ENCODE measurements at regions not wholly inside any gene's neighbourhood (a gene's known extent, or its start where the extent isn't known, plus 50 kb on each side); places are given as distances from the start of the nearest gene placed in this dataset.
"Not testable (repeated sequence)": the region's sequence is repeated elsewhere in the genome, so short reads cannot be mapped to it uniquely, and the experiment has no call there.

GRCh38 chr2:150097901-150098531, 389.5 kb downstream of the RND3 start:
- intact Hi-C loops (cut with DNase I) = no loop called here
- DNase-seq (ENCODE audit: low spot score) = no peak

- intact Hi-C loops (cut with DNase I) = no loop called here
- no peak for DNase-seq (ENCODE audit: low spot score)
Measured at GRCh38 chr2:150097402-150097801, 390.1 kb downstream of the RND3 start.

- DNase-seq (ENCODE audit: low spot score) = no peak
- intact Hi-C loops (cut with DNase I) = no loop called here
Measured at GRCh38 chr2:150095361-150096095, 391.9 kb downstream of the RND3 start.

- intact Hi-C loops (cut with DNase I) = no loop called here
Measured at GRCh38 chr2:150091846-150092245, 395.6 kb downstream of the RND3 start.

GRCh38 chr2:150090031-150090430, 397.4 kb downstream of the RND3 start:
- intact Hi-C loops (cut with DNase I) = no loop called here

More at GRCh38 chr2:150091846-150092245, 395.6 kb downstream of the RND3 start:
- no peak for DNase-seq (ENCODE audit: low spot score)

GRCh38 chr2:150088538-150088937, 398.9 kb downstream of the RND3 start:
- no peak for DNase-seq (ENCODE audit: low spot score)
- intact Hi-C loops (cut with DNase I) = no loop called here

More at GRCh38 chr2:150090031-150090430, 397.4 kb downstream of the RND3 start:
- DNase-seq (ENCODE audit: low spot score) = no peak

- no peak for DNase-seq (ENCODE audit: low spot score)
- intact Hi-C loops (cut with DNase I) = no loop called here
Measured at GRCh38 chr2:150085478-150085877, 402.0 kb downstream of the RND3 start.

- intact Hi-C loops (cut with DNase I) = no loop called here
- no peak for DNase-seq (ENCODE audit: low spot score)
Measured at GRCh38 chr2:150081775-150082481, 405.5 kb downstream of the RND3 start.

- DNase-seq (ENCODE audit: low spot score) = no peak
- intact Hi-C loops (cut with DNase I) = no loop called here
Measured at GRCh38 chr2:150076281-150076680, 411.2 kb downstream of the RND3 start.

- DNase-seq (ENCODE audit: low spot score) = no peak
- intact Hi-C loops (cut with DNase I) = no loop called here
Measured at GRCh38 chr2:150075831-150076230, 411.6 kb downstream of the RND3 start.

- intact Hi-C loops (cut with DNase I) = no loop called here
- DNase-seq (ENCODE audit: low spot score) = no peak
Measured at GRCh38 chr2:150066490-150066889, 421.0 kb downstream of the RND3 start.

GRCh38 chr2:150063931-150064548, 423.4 kb downstream of the RND3 start:
- intact Hi-C loops (cut with DNase I) = no loop called here
- DNase-seq (ENCODE audit: low spot score) = no peak

GRCh38 chr2:150063432-150063889, 424.0 kb downstream of the RND3 start:
- DNase-seq (ENCODE audit: low spot score) = no peak
- intact Hi-C loops (cut with DNase I) = no loop called here

- DNase-seq (ENCODE audit: low spot score) = no peak
- intact Hi-C loops (cut with DNase I) = no loop called here
Measured at GRCh38 chr2:150062416-150062815, 425.1 kb downstream of the RND3 start.

GRCh38 chr2:150060341-150060740, 427.1 kb downstream of the RND3 start:
- DNase-seq (ENCODE audit: low spot score) = no peak
- intact Hi-C loops (cut with DNase I) = no loop called here

- intact Hi-C loops (cut with DNase I); DNase-seq (ENCODE audit: low spot score): not testable (repeated sequence)
Measured at GRCh38 chr2:150059676-150060075, 427.8 kb downstream of the RND3 start.

- DNase-seq (ENCODE audit: low spot score) = no peak
- intact Hi-C loops (cut with DNase I) = no loop called here
Measured at GRCh38 chr2:150052457-150052856, 435.0 kb downstream of the RND3 start.

GRCh38 chr2:150051004-150051403, 436.5 kb downstream of the RND3 start:
- DNase-seq (ENCODE audit: low spot score) = no peak
- intact Hi-C loops (cut with DNase I) = no loop called here

GRCh38 chr2:150050036-150050435, 437.4 kb downstream of the RND3 start:
- DNase-seq (ENCODE audit: low spot score) = no peak
- intact Hi-C loops (cut with DNase I) = no loop called here
